Glomerular endothelial cell (primary cell): ENCODE measurements at regions not wholly inside any gene's neighbourhood (a gene's known extent, or its start where the extent isn't known, plus 50 kb on each side); places are given as distances from the start of the nearest gene placed in this dataset.
A peak's percentile ranks its signal among the peaks of the same experiment; 100 is the strongest.

Experiments used
- DNase-seq: peaks from one replicate; pipeline ENCODE4 v3.0.0-alpha.2; 2011; ENCODE audit warnings: low read depth, low spot score; ENCODE audit errors: extremely low read depth

DNA sequence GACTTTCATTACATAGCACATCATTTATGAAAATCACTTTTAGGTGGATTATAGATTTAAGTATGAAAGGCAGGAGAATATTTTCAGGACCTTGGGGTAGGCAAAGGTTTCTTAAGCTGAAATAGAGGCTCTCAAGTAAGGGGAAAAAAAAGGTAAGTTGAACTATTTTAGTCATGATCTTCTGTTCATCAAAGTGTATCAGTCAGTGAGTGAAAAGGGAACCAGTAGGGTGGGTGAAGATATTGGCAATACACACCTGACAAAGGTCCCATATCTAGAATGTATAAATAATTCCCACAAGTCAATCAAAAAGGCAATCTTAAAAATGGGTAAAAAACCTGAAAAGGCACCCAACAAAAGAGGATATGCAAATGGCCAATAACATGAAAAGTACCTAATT is 218.6 kb downstream of the KLF13 start:
- DNase-seq, result no peak

DNA sequence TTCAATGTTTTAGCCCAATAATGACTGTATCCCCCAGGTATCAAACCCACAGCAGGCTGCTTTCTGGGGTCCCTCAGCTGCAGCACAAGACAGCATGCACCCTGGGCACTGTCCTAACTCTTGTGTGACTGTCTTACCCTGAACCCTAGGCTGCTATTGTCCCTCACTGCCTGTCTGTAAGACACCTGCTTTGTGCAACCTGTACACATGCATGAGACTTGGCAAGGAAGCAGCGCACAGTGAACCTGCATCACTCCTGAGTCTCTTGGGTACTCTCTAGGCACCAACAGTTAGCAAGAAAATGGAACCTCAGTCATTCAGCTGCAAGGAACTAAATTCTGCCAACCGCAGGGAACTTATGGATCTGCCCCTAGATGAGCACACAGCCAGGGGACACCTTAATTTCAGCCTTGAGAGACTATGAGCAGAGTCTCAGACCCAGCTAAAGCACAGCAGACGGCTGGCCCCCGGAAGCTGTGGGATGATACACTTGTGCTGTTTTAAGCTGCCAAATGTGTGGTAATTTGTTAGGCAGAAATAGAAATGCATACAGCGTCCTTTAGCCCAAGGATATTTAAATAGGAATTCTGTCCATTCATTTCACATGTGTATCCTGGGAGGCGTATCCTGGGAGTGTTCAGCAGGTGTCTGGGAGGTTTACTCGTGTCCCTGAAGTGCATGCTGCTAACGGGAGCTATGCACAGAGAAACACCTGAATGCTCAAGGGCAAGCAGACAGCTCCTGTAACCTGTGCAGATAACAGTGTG is 223.8 kb downstream of the KLF13 start:
- DNase-seq, result no peak

DNA sequence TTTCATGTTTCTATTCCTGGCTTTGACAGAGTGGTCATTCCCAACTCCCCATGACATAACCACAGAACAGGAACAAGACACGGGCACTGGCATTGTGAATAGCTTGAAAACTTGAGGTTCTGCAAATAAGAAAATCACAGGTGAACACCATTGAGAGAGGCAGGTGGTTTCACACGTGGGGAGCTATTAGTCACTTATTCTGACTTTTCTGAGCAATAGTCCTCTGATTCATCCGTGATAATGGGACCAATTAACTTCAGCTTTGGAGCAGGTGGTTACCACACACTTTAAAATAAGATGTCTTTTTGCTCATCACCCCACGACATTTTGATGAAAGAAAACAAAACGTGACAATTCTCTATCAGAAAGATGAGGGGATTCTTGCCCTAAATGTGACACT is 224.7 kb downstream of the KLF13 start:
- DNase-seq, result no peak

DNA sequence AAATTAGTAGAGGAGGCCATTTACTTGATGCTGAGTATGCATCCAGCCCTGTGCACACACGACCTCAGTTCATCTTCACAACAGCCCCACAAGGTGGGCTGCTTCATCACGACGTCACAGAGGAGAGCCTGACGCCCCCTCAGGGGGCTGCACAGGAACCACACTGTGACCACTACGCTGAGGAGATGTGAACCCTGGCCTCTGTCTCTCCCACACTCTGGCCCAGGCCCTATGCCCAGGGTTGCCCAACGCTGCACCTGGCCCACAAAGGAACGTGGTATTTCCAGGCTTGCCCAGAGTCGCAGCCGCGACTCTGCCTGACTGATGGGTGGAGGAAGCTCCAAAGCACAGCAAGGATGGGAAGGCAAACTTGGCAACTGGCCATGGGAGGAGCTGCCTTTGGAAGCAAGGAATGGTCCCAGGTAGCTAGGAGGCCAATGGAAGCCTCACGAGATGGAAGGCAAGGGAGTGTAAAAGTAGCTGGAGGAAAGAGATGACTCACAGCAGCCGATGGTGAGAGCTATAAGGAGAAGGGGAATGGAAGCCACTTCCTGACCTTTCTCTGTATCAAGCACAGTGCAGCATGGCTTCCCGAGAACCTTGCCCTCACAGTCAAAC is 226.0 kb downstream of the KLF13 start:
- DNase-seq, result no peak

DNA sequence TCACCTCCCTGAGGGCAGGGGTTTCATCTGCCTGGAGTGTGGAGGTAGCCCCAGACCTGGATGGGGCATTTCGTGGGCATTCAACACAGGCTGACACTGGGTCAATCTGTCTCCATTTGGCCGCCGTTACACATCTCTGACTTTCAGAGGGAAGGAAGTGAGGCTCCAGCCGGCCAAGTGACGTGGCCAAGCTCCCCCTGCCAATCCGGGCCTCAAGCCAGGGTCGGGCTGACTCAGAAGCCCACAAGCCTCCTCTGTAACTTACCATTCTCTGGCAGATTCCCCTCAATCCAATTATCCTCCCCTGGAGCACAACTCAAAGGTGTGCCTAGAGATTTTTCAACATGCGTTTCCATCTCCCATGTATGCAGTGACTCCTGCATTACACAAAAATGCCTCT is 227.6 kb downstream of the KLF13 start:
- DNase-seq, result peak; percentile 12

DNA sequence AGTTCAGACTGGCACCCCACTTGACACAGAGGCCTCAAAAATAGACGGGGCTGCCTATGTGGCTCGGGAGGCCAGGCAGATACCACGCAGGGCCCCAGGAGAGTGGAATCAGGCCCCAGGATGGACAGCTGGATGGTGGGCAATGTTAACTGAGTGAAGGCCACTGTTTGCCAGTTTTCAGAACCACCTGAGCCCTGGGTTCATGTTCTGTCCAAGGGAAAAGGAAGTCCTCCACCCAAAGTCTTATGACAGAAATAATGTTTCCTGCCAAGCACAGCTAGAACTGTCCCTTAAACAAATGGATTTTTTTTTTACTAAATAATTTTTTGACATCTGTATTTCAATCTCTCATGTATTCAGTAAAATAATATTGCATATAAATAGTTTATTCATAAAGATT is 228.4 kb downstream of the KLF13 start:
- DNase-seq, result no peak

DNA sequence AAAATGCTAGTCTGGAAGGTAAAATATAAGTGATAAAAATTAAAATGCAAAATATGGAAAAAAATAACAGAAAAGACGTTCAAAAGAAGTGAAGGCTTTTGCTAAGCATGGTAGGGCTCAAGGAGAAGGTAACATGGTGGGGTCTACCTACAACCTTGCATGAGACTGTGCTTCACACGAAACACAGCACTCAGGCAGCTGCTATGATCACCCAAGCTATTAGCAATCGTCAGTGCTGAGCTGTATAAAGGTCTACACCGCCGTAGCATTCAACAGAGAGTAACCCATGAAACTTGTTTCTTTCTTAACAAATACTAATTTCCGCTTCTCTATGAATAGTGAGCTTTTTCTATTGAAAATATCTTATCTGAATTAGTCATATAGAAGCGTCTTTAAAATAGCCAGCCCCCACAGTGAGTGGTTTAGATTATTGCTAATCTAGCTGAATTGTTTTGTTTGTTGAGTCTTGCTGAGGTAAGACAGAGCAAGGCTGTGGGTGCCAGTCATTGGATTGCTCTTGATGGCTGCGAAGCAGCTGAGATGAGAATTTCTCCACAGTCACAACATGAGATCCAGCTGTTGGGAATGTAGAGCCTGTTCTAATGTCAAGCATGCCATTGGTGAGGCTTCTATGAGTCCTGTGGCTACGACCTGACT is 230.0 kb downstream of the KLF13 start:
- DNase-seq, result no peak

DNA sequence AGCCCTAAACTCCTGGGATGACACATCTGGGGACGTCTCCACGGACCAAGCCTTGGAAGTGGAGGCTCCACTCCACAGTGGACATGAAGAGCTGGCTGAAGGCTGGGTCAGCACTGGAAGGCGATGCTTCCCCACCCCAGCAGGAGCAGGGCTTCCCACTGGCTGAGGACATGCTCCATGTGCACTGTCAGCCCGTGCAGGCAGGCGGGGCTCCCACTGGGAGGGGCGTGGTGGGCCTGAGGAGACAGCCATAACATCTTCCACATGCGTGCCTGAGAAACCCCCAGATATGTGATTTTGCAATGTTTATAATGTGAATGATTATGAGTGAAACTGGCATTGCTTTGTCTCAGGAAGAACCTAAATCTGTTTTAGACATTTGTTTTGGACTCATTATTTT is 231.3 kb downstream of the KLF13 start:
- no peak for DNase-seq

DNA sequence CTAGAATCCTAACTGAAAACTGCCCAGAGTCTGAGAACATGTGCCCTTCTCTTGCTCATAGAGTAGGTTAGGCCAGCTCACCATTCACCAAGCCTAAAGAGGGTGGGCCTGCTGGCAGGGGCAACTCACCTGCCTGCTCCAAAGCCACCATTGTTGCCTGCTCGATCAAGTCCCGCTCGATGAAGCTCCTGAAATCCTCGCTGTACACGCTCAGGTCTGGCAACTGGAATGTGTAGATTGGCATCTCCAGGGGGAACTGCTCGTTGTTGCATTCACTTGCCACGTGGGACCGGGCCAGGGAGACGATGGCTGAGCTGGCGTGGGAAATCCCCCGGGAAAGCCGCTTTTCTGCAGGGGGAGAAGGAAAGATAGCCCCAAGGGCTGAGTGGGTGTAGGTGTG is 232.2 kb downstream of the KLF13 start:
- DNase-seq, result no peak

DNA sequence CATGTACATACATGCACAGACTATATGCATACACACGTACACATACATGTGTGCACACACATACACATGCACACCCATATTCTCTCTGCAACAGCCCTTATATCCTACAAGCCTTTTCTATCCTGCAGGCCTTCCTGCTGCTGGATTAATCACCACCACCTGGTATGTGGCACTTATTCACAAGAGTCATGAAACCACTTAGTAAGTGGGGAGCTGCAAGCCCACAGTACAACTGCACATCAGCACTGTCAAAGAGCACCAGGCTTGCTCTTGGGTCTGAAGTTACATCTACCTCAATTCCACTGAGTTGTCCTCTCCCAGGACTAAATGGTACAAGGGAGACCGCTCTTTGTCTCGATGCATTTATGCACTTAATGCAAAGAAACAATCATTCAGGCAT is 233.2 kb downstream of the KLF13 start:
- no peak for DNase-seq

DNA sequence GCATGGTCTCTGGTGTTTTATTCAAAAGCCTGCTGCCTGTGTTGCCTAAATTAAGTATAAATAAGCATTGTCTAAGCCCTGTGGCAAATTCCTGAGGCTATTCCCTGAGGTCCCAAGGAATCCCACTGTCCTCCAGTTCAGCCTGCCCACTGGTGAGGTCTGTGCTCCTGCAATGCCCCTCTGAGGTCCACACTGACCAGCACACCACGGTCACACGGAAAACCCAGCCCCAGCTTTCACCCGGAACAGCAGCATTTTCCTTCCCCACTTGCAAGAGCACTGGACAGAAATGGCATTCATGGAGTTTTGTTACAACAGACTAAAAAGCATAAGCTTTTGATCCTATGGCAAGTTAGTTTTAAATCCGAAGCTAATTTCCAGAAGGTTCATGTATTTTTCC is 234.0 kb downstream of the KLF13 start:
- no peak for DNase-seq

DNA sequence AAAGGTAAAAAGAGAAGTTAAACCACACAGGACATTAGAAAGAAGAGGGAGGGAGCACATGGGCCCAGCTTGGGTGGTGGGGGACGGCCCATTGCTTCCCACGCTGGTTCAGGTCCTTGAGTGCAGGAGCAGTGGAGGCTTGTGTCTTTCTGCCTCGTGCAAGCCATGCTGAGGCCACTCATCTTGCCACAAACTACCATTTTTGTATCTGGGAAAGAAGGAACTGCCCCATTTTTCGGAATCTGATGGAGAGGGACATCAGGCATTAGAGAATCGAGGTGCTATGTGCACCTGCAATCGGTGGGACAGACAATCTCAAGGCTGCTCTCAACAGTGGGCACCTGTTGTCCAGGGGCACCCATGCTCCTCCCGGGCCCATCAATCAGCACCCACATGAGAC is 234.5 kb downstream of the KLF13 start:
- DNase-seq, result no peak

DNA sequence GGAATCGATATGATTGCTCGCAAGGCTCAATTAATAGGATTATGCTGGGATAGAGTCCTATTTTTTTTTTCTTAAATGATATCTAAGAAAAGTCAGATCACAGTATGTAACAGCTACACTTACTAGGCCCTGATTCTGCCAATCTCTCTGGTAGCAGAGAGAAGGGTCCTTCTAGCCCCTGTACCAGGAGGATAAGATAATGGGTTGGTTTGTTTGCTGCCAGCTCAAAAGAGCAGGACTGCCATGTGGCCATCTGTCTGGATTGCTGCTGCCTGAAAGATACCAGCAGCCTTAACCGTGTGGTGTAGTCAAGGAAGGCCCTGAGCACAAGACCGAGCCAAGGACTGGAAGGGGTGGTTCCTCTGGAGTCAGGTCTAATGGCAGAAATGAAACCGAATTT is 236.4 kb downstream of the KLF13 start:
- DNase-seq, result no peak

DNA sequence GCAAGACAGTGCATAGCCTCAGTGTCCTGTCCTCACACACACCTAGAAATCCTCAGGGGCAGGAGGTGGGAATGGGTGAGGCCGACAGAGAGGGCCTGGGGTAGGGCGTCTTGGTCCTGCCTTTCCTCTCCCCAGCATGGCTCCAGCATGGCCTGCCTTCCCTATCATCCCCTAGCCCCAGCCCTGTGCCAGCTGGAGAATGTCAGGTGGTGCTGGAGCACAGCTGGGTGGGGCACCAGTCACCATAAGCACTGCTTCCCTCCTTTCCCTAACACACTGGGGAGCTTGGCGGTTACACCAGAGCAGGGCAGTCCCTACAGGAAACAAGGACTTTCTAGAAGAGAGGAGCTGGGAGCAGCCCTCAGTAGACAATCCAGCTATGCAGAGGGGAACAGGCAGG is 236.8 kb downstream of the KLF13 start:
- no peak for DNase-seq

DNA sequence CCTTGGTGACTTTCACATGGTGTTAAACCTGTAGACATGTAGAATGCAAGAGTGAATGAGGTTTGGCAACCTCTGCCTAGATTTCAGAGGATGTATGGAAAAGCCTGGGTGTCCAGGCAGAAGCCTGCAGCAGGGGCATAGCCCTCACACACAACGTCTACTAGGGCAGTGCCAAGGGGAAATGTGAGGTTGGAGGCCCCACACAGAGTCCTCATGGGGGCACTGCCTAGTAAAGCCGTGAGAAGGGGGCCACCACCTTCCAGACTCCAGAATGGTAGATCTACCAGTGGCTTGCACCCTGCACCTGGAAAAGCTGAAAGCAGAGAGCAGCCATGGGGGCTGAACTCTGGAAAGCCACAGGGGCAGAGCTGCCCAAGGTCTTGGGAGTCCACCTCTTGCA is 241.2 kb downstream of the KLF13 start:
- no peak for DNase-seq

DNA sequence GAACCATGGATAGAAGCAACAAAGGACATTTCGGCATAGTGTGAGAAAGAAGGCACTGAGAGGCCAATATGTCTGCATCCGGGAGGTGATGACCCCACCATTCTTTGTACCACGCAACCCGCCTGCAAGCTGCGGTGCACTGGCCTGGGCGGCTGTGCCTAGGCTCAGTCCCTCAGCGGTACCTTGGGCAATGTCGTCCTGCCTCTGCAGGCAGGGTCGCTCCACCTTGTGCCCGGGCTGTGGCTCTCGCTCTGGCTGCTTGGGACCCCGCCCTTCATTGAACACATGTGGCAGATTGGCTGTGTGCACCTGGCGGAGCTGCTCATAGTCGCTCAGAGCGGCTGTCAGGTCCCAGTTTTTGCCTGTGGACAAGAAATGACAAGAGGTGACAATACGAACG is 243.2 kb downstream of the KLF13 start:
- no peak for DNase-seq

DNA sequence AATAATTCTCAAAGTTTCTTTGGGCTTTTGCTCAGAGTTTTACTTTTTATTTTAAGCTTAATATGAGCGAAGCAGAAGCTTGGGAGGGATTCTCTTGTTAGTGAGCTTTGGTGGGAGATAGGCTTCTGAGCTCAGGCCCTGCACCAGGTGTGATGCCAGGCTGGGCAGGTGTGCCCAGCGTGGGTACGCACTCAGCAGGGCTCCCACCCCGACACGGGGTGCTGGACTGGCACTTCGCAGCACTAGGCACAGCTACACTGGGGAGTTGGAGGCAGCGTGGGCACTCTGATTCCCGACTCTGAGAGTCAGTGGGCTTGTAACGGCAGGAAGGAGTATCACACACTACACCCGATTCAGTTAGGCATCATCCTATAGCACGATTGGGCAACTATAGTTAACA is 244.0 kb downstream of the KLF13 start:
- no peak for DNase-seq

DNA sequence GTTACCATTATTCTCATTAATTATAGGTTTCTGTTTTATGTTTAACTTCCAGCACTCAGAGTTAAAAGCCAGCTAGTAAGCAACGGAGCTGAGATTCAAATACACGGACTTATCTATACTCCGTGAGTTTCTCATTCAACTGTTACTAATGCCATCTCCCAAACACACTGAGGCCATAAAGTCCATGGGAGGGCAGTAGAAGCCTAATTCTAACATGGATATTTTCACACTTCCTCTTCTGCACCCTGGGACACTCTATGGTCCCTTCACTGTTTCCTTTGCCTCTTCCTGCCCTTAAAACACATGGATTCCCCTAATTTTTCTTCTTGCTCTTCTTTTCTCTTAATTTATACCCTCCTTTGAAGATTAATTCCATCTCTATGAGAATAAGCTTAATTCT is 245.0 kb downstream of the KLF13 start:
- DNase-seq, result no peak

DNA sequence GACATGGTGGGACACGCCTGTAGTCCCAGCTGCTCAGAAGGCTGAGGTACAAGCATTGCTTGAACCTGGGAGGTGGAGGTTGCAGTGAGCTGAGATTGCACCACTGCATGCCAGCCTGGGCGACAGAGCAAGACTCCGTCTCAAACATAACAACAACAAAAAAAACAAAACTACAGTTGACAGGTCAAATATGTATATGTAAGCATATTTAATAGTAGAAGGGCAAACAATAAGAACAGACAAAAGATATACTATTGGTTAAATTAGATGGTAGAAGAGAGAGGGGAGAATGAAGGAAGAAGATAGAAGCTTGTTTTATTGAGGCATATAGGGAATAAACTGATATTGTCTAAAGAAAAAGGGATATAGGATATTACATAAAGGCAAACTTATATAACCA is 247.1 kb downstream of the KLF13 start:
- DNase-seq, result no peak

DNA sequence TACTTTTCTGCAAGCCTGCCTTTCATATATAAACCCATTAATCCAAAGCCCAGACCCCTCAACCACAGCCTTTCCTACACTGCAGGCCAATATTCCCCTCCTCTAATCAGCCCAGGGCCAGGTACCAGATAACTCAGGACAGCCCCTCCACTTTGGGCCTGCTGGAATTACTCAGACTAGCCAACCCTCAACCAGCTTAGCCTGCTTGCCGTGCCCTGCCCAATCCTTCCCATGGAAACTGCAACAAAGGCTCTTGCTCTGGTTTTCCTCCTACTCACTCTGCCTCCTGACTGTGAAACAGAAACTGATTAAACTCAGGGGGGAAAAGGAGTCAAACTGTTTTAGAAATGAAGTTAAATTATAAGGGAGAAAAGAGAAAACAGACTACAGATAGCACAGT is 248.1 kb downstream of the KLF13 start:
- no peak for DNase-seq

DNA sequence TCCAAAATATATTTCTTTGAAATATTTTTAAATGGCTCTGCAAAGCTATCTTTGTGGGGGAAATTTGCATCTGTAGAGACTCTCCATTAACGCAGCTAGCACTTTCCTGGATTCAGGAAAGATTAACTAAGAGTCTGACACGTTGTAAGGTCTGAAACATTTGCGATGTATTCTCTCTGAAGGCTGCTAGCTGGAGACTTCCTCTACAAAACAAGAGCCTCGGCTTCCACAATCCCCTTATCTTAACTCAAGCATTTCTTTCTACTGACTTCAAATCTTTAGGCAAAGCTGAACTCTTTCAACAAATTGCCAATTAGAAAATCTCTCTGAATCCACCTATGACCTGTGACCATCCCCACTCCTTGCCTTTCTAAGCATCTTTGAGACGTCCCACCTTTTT is 250.5 kb downstream of the KLF13 start:
- DNase-seq, result no peak

DNA sequence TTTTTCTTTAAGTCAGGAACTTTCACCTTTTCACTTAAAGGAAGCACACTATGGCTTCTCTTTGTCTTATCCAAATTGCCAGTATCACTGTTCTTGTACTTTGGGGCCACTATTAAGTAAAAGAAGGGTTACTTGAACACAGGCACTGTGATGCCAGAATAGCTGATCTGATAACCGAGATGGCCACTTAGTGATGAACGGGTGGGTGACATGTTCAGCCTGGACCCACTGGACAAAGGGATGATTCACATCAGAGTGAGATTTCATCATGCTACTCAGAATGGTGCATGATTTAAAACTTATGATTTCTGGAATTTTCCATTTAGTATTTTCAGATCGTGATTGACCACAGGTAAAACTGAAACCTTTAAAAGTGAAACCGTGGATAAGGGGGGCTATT is 252.6 kb downstream of the KLF13 start:
- DNase-seq, result no peak
